PFSK-1 (cell line): ENCODE measurements at regions not wholly inside any gene's neighbourhood (a gene's known extent, or its start where the extent isn't known, plus 50 kb on each side); places are given as distances from the start of the nearest gene placed in this dataset.

Experiments used
- POLR2AphosphoS5 ChIP-seq: IDR thresholded peaks from 2 replicates; pipeline ENCODE4 v1.6.1; 2012; ENCODE audit warnings: low read depth, mild to moderate bottlenecking, control low read depth, low read length, moderate library complexity
- REST ChIP-seq, 2 experiments: IDR thresholded peaks; 2 replicates each; pipeline versions ENCODE4 v1.6.1 to v1.8.0; 2011 to 2012; ENCODE audit warnings: low read depth in 2 of 2, low read length in 2 of 2, control low read depth in 1 of 2, inconsistent platforms in 1 of 2, mild to moderate bottlenecking in 1 of 2, moderate library complexity in 1 of 2; ENCODE audit not compliant: insufficient read depth in 1 of 2
- TAF1 ChIP-seq: IDR thresholded peaks from 2 replicates; pipeline ENCODE4 v1.6.1; 2012; ENCODE audit warnings: low read length, control low read depth, borderline replicate concordance; ENCODE audit not compliant: insufficient read depth

DNA sequence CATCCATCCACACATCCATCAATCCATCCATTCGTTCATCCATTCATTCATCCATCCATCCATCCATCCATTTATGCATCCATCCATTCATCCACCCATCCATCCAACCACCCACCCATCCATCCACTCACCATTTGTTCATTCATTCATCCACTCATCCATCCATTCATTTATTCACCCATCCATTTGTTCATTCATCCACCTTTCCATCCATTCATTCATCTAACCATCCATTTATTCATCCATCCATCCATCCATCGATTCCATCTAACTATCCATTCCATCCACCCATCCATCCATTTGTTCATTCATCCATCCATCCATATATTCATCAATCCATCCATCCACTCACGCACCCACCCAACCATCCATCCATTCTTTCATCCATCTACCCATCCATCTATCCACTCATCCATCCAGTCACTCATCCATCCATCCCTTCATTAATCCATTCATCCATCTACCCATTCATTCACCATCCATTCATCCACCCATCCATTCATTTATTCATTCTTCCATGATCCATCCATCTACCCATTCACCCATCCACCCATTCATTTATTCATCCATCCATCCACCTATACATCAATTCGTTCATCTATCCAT is 225.0 kb downstream of the TUBA3C start:
- TF ChIP-seq POLR2AphosphoS5 (no peak), TAF1 (no peak), REST (IDR thresholded peaks at IDR 0.05; ENCODE audit: insufficient read depth in 1 of 2, low read depth in 2 of 2, low read length in 2 of 2) (no peak)
